IMR-90 (cell line): ENCODE measurements at regions not wholly inside any gene's neighbourhood (a gene's known extent, or its start where the extent isn't known, plus 50 kb on each side); places are given as distances from the start of the nearest gene placed in this dataset.

Experiments
- ATAC-seq: fragments of 200-7000 bp; cut with Tn5 transposase; 2 replicates; pipeline ENCODE4 v1.9.1; 2020; ENCODE audit warnings: low read depth, mild to moderate bottlenecking, moderate library complexity
- BruUV-seq: library from RNA; stranded (reverse); fragments of 400-500 nt; replicated peaks from 2 replicates; lab custom pipeline; 2021; lab: Mats Ljungman, UMichigan
- CTCF ChIA-PET: fragments of 300-600 bp; formaldehyde crosslinking; extraction: SDS; loops from one replicate; lab custom pipeline; 2021; ENCODE audit warnings: antibody characterized with exemption; lab: Yijun Ruan, JAX
- POLR2A ChIA-PET: fragments of 300-600 bp; sonication (Branson Sonifier 250); formaldehyde crosslinking; loops from one replicate; lab custom pipeline; 2022; ENCODE audit warnings: antibody characterized with exemption; ENCODE audit not compliant: unreplicated experiment; lab: Charles Lee
- DNase-seq: peaks from one replicate; pipeline ENCODE4 v3.0.0; 2013
- H2AFZ ChIP-seq: replicated peaks from 2 replicates; pipeline ENCODE3; 2013; ENCODE audit warnings: low read length, mild to moderate bottlenecking; ENCODE audit not compliant: poor library complexity
- H2AK5ac ChIP-seq: 2 replicates; pipeline ENCODE4 v1.6.1; 2013; ENCODE audit warnings: low read depth, low read length, inconsistent platforms
- H2AK9ac ChIP-seq: replicated peaks from 2 replicates; pipeline ENCODE3; 2013; ENCODE audit warnings: mild to moderate bottlenecking, low read depth, low read length, moderate library complexity; ENCODE audit not compliant: poor library complexity
- H2BK120ac ChIP-seq: 2 replicates; pipeline ENCODE4 v1.6.1; 2013; ENCODE audit warnings: low read depth, low read length, inconsistent platforms
- H2BK15ac ChIP-seq: 3 replicates; pipeline ENCODE4 v1.6.1; 2013; ENCODE audit warnings: low read depth, low read length, inconsistent platforms
- H2BK20ac ChIP-seq: 2 replicates; pipeline ENCODE4 v1.6.1; 2013; ENCODE audit warnings: low read depth, mild to moderate bottlenecking, inconsistent platforms, low read length, moderate library complexity
- H2BK5ac ChIP-seq: 2 replicates; pipeline ENCODE4 v1.6.1; 2013; ENCODE audit warnings: mild to moderate bottlenecking, low read depth, low read length, inconsistent platforms; ENCODE audit not compliant: poor library complexity, severe bottlenecking
- H3K14ac ChIP-seq: replicated peaks from 2 replicates; pipeline ENCODE4 v1.6.1; 2013; ENCODE audit warnings: low read depth, low read length, inconsistent platforms
- H3K18ac ChIP-seq: 2 replicates; pipeline ENCODE4 v1.6.1; 2013; ENCODE audit warnings: low read depth, low read length, control low read depth
- H3K23ac ChIP-seq: 2 replicates; pipeline ENCODE4 v1.6.1; 2013; ENCODE audit warnings: low read depth, low read length, inconsistent platforms
- H3K27ac ChIP-seq: 2 replicates; pipeline ENCODE4 v1.5.1; 2013; ENCODE audit warnings: mild to moderate bottlenecking, control low read depth, low read length; ENCODE audit not compliant: insufficient read depth
- H3K27me3 ChIP-seq: 2 replicates; pipeline ENCODE4 v1.6.1; 2013; ENCODE audit warnings: low read length; ENCODE audit not compliant: control insufficient read depth, insufficient read depth
- H3K36me3 ChIP-seq: 2 replicates; pipeline ENCODE4 v1.6.1; 2013; ENCODE audit warnings: low read length, mixed read lengths; ENCODE audit not compliant: control insufficient read depth, insufficient read depth
- H3K4ac ChIP-seq: 2 replicates; pipeline ENCODE4 v1.6.1; 2013; ENCODE audit warnings: low read depth, low read length, inconsistent platforms
- H3K4me1 ChIP-seq: 2 replicates; pipeline ENCODE4 v1.6.1; 2013; ENCODE audit warnings: low read length, mixed read lengths; ENCODE audit not compliant: control insufficient read depth, insufficient read depth
- H3K4me2 ChIP-seq: 2 replicates; pipeline ENCODE4 v1.6.1; 2013; ENCODE audit warnings: low read depth, mild to moderate bottlenecking, control low read depth, low read length, moderate library complexity
- H3K4me3 ChIP-seq: 2 replicates; pipeline ENCODE4 v1.5.1; 2013; ENCODE audit warnings: low read depth, mild to moderate bottlenecking, control low read depth, low read length, moderate library complexity; ENCODE audit not compliant: insufficient read depth
- H3K56ac ChIP-seq: 2 replicates; pipeline ENCODE4 v1.6.1; 2013; ENCODE audit warnings: low read length, inconsistent platforms; ENCODE audit not compliant: insufficient read depth; ENCODE audit errors: extremely low read depth
- H3K79me1 ChIP-seq, 2 experiments: 2 replicates each; pipeline ENCODE4 v1.6.1; 2013; ENCODE audit warnings: low read length in 2 of 2, inconsistent platforms in 1 of 2, low read depth in 1 of 2
- H3K9ac ChIP-seq: 2 replicates; pipeline ENCODE4 v1.6.1; 2013; ENCODE audit warnings: low read depth, low read length, control low read depth
- H3K9me1 ChIP-seq: 2 replicates; pipeline ENCODE4 v1.6.1; 2013; ENCODE audit warnings: low read length, inconsistent platforms; ENCODE audit not compliant: insufficient read depth
- H3K9me3 ChIP-seq: 2 replicates; pipeline ENCODE4 v1.6.1; 2013; ENCODE audit warnings: low read length; ENCODE audit not compliant: control insufficient read depth, insufficient read depth
- H4K20me1 ChIP-seq: 2 replicates; pipeline ENCODE4 v1.6.1; 2013; ENCODE audit warnings: low read length, inconsistent platforms; ENCODE audit not compliant: insufficient read depth
- H4K5ac ChIP-seq: 2 replicates; pipeline ENCODE4 v1.6.1; 2013; ENCODE audit warnings: mild to moderate bottlenecking, low read depth, low read length, control low read depth
- H4K8ac ChIP-seq, 2 experiments: 2 replicates each; pipeline ENCODE4 v1.6.1; 2013; ENCODE audit warnings: low read depth in 2 of 2, low read length in 2 of 2, control low read depth in 1 of 2, inconsistent platforms in 1 of 2
- H4K91ac ChIP-seq: 2 replicates; pipeline ENCODE4 v1.6.1; 2013; ENCODE audit warnings: low read depth, low read length, inconsistent platforms; ENCODE audit not compliant: insufficient read depth
- BHLHE40 ChIP-seq: fragments of 150-350 bp; IDR thresholded peaks from 2 replicates; pipeline ENCODE4 v1.6.1; 2016; ENCODE audit warnings: mild to moderate bottlenecking, low read depth, low read length
- CEBPB ChIP-seq: IDR thresholded peaks from 2 replicates; pipeline ENCODE4 v1.6.1; 2012; ENCODE audit warnings: low read depth, low read length, improper control_type of control experiment
- CHD1 ChIP-seq: IDR thresholded peaks from 2 replicates; pipeline ENCODE4 v1.6.1; 2012; ENCODE audit warnings: low read depth, low read length, improper control_type of control experiment
- ELK1 ChIP-seq: fragments of 150-350 bp; IDR thresholded peaks from 2 replicates; pipeline ENCODE4 v1.6.1; 2016; ENCODE audit warnings: low read depth, mild to moderate bottlenecking, low read length, moderate library complexity, borderline replicate concordance
- FOS ChIP-seq: fragments of 150-350 bp; IDR thresholded peaks from 2 replicates; pipeline ENCODE4 v1.6.1; 2016; ENCODE audit warnings: low read depth, low read length
- MAZ ChIP-seq: IDR thresholded peaks from 2 replicates; pipeline ENCODE4 v1.6.1; 2012; ENCODE audit warnings: low read depth, mild to moderate bottlenecking, low read length, improper control_type of control experiment, moderate library complexity, borderline replicate concordance
- MXI1 ChIP-seq: IDR thresholded peaks from 2 replicates; pipeline ENCODE4 v1.6.1; 2012; ENCODE audit warnings: low read depth, mild to moderate bottlenecking, low read length, moderate library complexity, borderline replicate concordance
- NFE2L2 ChIP-seq: fragments of 150-350 bp; IDR thresholded peaks from 2 replicates; pipeline ENCODE4 v1.6.1; 2016; ENCODE audit warnings: low read depth, mild to moderate bottlenecking, low read length
- RAD21 ChIP-seq: IDR thresholded peaks from 2 replicates; pipeline ENCODE4 v1.6.1; 2012; ENCODE audit warnings: low read length, improper control_type of control experiment
- RFX5 ChIP-seq: IDR thresholded peaks from 2 replicates; pipeline ENCODE4 v1.8.0; 2012; ENCODE audit warnings: low read depth, mild to moderate bottlenecking, low read length, moderate library complexity
- SMC3 ChIP-seq: fragments of 150-350 bp; IDR thresholded peaks from 2 replicates; pipeline ENCODE4 v1.6.1; 2016; ENCODE audit warnings: low read depth, mild to moderate bottlenecking, antibody characterized with exemption, low read length, moderate library complexity
- USF2 ChIP-seq: fragments of 150-350 bp; IDR thresholded peaks from 2 replicates; pipeline ENCODE4 v1.6.1; 2017; ENCODE audit warnings: mild to moderate bottlenecking, antibody characterized with exemption, low read length, low read depth
- WGBS, 2 experiments: methylation state at CpG; one replicate each; pipeline versions ENCODE4 v1.1.5 to v1.1.7; 2013; ENCODE audit warnings: missing lambda C conversion rate in 2 of 2; ENCODE audit not compliant: insufficient read length in 1 of 2; ENCODE audit errors: extremely low coverage in 2 of 2; 5-methylcytosine and 5-hydroxymethylcytosine counted together
- dilution Hi-C: fragments of 300-500 bp; cut with HindIII; formaldehyde crosslinking; loops from one replicate; pipeline ENCODE4 v1.14.3; 2018; ENCODE audit warnings: low sequenced_read_pairs; ENCODE audit not compliant: unreplicated experiment
- in situ Hi-C: fragments of 300-500 bp; cut with MboI; formaldehyde crosslinking; loops from 3 replicates; pipeline ENCODE4 v1.14.3; 2019; ENCODE audit warnings: low sequenced_read_pairs, inconsistent platforms, mixed read lengths
- intact Hi-C: fragments of 100-400 bp; cut with micrococcal nuclease; formaldehyde crosslinking; loops from 2 replicates; pipeline ENCODE4 v1.10.0; 2022

- Histone ChIP-seq H4K20me1 (no peaks in the 10 kb centered on the region), H4K5ac (no peak overlapping the region), H3K9me1 (no peaks in the 10 kb centered on the region), H3K27ac (no peak overlapping the region), H2AFZ (no peak overlapping the region), H3K36me3 (no peaks in the 10 kb centered on the region), H2AK9ac (no peak overlapping the region), H3K9ac (no peak overlapping the region), H2BK120ac (no peak overlapping the region), H2AK5ac (no peak overlapping the region), H2BK5ac (no peak overlapping the region), H3K4ac (no peak overlapping the region), H3K27me3 (no peaks in the 10 kb centered on the region), H3K4me2 (no peak overlapping the region), H3K56ac (no peak overlapping the region), H3K9me3 (0 out of 2 replicates have a peak, but pooled peaks cover 2% of the 10 kb centered on the region), H4K8ac (no peak overlapping the region), H3K14ac (no peak overlapping the region), H3K23ac (no peak overlapping the region), H3K4me3 (no peak overlapping the region), H3K4me1 (no peaks in the 10 kb centered on the region), H4K91ac (no peak overlapping the region), H3K18ac (no peak overlapping the region), H2BK15ac (no peak overlapping the region), H2BK20ac (no peak overlapping the region), H3K79me1 (no peaks in the 10 kb centered on the region)
- dilution Hi-C loops: no loop called here
- WGBS, 2 experiments: no CpG with 5 or more reads among the region's 1 CpG
- in situ Hi-C loops: no loop called here
- POLR2A ChIA-PET: interaction anchor here (0.5 kb wide), 1 partner anchor 857 kb away, joined by 4 read pairs; no protein-coding TSS in a partner anchor
- no peak for TF ChIP-seq MXI1
- TF ChIP-seq CHD1: no peak
- no peak for TF ChIP-seq USF2
- no peak for TF ChIP-seq SMC3
- TF ChIP-seq CEBPB: no peak
- TF ChIP-seq RFX5: no peak
- TF ChIP-seq RAD21: no peak
- TF ChIP-seq NFE2L2: no peak
- no peak for TF ChIP-seq BHLHE40
- TF ChIP-seq FOS: no peak
- TF ChIP-seq ELK1: no peak
- TF ChIP-seq MAZ: no peak
- CTCF ChIA-PET: no interaction called here
- no TSS peak for BruUV-seq
- ATAC-seq: no peak
- DNase-seq: no peak
- intact Hi-C loops: no loop called here
Observed at GRCh38 chr1:96878640-96879039, 157.1 kb downstream of the PTBP2 start.
